GM21381 (cell line): ENCODE measurements at regions not wholly inside any gene's neighbourhood (a gene's known extent, or its start where the extent isn't known, plus 50 kb on each side); places are given as distances from the start of the nearest gene placed in this dataset.
"Not testable (repeated sequence)": the region's sequence is repeated elsewhere in the genome, so short reads cannot be mapped to it uniquely, and the experiment has no call there.

ENCODE experiments used
- ATAC-seq: cut with Tn5 transposase; IDR thresholded peaks from one replicate; pipeline ENCODE4 v1.9.1; 2021; ENCODE audit warnings: mild to moderate bottlenecking, moderate library complexity; ENCODE audit not compliant: unreplicated experiment

- ATAC-seq, result no peak
Measured at GRCh38 chrX:121635141-121635540, 587.7 kb downstream of the GLUD2 start.

DNA sequence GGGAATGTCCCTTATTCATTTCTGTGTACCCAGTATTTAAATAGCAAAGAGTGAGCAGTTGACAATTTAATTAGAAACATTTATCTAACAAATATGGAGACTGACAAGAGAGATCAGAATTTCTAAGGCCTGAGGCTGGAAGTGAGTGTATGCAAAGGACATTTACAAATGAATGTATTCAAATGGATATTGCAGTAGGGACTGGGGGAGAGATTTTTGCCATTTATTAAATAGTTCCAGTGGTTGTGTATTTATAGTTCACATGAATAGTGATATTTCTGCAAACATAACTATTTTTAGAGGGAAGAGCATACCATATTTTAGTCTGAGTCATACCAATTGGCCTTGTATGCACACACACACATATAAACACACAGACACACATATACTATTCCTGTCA, 592.4 kb downstream of the GLUD2 start:
- no peak for ATAC-seq

GRCh38 chrX:121641560-121641959, 594.1 kb downstream of the GLUD2 start:
- ATAC-seq, result no peak

DNA sequence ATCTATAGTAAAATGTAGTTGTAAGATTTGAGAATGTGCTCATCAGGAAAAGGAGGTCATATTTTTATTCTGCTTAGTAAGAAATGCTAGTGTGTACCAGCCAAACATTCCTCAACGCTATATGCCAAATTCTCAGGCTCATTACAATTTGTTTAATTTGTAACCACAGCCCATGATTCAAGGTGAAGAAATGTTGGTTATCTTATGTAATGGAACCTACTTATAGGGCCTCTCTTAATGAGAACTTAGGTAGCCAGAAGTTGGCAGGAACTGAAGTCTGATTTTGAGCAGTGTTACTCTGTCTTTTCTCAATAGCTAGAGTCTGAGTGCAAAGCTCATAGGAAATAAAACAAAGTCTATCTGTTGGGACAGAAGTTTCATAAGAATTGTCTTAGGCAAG, 595.0 kb downstream of the GLUD2 start:
- ATAC-seq, result no peak

GRCh38 chrX:121649417-121649816, 602.0 kb downstream of the GLUD2 start:
- ATAC-seq, result no peak

DNA sequence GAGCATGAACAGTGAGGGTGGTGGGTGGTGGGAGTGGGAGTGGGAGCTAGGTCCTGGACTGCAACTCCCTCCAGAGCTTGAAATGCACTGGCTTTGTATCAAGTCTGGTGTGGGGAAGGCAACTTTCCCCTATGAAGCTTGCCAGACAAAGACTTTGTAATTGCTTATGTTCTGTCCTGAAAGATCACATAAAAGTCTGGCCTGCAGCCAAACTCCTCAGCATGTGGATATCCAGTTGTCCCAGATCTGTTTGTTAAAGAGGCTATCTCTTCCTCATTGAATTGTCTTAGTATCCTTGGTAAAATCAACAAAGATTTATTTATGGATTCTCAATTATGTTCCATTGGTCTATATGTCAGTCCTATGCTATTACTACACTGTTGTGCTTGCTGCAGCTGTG, 607.9 kb downstream of the GLUD2 start:
- no peak for ATAC-seq

- no peak for ATAC-seq
Measured at GRCh38 chrX:121666171-121666570, 618.8 kb downstream of the GLUD2 start.

DNA sequence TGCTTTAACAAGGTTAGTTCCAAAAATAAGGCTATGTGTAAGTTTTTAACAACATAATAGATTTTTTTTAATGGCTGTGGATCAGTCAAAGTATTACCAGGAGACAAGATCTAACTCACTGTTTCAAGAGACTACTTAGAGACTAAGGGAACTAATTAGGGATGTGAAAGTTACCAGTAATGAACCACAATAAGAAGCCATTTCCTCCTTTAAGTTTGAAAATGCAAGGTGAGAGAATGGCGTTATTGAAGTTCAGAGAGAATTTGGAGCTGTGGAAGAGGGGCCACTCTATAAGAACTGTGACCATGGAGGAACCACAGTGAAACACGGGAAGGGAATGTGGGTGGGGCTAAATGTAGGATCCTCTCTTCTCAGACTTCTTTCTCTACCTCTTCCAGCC, 624.2 kb downstream of the GLUD2 start:
- no peak for ATAC-seq

- ATAC-seq, result not testable (repeated sequence)
Measured at GRCh38 chrX:121709236-121709635, 661.8 kb downstream of the GLUD2 start.

DNA sequence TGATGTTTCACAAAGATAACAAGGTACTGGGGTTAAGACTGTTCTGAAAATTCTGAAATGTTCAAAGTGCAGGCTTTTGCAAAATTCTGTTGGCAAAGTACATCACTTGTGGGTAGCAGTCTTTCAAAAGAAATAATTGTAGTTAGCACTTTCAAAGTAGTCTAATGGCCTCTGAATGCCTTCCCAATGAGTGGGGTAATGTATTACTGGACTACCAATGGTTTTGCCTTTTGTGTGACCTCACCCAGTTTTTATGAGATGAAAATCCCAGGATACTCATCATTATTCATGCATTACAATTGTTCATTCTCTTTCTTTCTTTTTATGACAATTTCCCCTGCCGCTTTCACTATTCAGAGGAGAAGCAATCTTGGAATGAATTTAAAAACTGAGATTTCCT, 686.1 kb downstream of the GLUD2 start:
- no peak for ATAC-seq

GRCh38 chrX:121746105-121746504, 698.7 kb downstream of the GLUD2 start:
- ATAC-seq, result no peak

DNA sequence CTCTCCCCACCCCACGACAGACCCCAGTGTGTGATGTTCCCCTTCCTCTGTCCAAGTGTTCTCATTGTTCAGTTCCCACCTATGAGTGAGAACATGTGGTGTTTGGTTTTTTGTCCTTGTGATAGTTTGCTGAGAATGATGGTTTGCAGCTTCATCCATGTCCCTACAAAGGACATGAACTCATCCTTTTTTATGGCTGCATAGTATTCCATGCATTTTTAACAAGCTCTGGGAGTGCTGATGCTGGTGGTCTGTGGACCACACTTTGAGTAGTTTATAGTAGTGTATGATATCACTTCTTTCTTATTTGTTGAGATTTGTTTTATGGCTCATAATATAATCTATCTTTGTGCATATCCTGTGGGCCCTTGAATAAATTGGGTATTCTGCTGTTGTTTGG, 706.2 kb downstream of the GLUD2 start:
- not testable (repeated sequence) for ATAC-seq

DNA sequence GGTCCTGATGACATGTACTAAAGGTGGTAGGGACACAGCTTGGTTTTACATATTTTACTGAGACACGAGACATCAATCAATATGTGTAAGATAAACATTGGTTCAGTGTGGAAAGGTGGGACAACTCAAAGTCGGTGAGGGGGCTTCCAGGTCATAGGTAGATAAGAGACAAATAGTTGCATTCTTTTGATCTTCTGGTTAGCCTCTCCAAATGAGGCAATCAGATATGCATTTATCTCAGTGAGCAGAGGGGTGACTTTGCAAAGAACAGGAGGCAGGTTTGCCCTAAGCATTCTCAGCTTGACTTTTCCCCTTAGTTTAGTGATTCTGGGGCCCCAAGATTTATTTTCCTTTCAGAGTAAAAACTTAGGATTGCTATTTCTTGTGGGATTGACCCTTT, 706.9 kb downstream of the GLUD2 start:
- no peak for ATAC-seq

DNA sequence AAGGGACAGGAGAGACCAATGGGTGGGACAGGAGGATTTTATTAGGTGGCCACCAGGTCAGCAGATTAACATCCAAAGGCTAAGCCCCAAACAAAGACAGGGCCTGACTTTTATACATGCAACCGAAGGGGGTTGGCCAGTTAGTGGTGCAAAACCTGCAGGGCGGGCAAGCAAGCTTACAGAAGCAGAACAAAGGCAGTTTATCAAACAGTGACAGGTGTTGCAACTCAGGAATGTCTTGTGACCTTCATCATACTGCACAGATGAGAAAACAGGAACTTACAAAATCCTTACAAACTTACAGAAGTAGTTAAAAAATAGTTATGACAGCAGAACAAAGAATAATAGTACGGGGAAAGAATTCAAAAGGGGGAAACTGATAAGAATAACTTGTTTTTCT, 708.1 kb downstream of the GLUD2 start:
- no peak for ATAC-seq

DNA sequence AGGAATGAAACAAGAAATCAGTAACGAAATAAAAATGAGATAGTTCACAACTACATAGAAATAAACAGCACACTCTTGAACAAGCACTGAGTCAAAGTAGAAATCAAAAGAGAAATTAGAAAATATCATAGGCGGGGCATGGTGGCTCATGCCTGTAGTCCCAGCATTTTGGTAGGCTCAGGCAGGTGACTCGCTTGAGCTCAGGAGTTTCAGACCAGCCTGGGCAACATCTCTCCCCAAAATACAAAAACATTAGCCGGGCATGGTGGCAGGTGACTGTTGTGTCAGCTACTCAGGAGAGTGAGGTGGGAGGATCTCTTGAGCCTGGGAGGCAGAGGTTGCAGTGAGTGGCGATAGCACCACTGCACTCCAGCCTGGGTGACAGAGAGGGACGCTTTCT, 714.4 kb downstream of the GLUD2 start:
- ATAC-seq, result no peak

- no peak for ATAC-seq
Measured at GRCh38 chrX:121763671-121764070, 716.3 kb downstream of the GLUD2 start.

- not testable (repeated sequence) for ATAC-seq
Measured at GRCh38 chrX:121768210-121768609, 720.8 kb downstream of the GLUD2 start.

- ATAC-seq, result no peak
Measured at GRCh38 chrX:121781991-121782390, 734.6 kb downstream of the GLUD2 start.

- ATAC-seq, result no peak
Measured at GRCh38 chrX:121782544-121782943, 735.1 kb downstream of the GLUD2 start.

DNA sequence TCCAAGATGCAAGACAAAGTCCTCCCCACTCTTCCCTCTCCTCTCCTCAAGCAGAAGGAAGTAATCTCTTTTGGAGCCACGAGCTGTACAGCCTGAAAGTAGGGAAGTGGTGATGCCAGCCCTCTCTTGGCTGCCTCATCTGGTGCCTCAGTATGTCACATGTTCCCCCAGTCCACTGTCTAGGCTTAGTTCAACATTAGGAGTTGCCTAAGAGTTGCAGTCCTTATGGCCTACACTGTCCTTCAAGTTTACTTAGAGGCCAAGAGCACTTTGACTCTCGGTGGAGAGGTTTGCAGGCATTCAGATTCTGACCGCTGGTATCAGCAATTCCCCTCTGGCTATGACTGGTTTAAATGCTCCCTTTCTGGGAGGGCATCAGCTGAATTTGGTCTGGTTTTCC, 735.6 kb downstream of the GLUD2 start:
- ATAC-seq, result no peak

DNA sequence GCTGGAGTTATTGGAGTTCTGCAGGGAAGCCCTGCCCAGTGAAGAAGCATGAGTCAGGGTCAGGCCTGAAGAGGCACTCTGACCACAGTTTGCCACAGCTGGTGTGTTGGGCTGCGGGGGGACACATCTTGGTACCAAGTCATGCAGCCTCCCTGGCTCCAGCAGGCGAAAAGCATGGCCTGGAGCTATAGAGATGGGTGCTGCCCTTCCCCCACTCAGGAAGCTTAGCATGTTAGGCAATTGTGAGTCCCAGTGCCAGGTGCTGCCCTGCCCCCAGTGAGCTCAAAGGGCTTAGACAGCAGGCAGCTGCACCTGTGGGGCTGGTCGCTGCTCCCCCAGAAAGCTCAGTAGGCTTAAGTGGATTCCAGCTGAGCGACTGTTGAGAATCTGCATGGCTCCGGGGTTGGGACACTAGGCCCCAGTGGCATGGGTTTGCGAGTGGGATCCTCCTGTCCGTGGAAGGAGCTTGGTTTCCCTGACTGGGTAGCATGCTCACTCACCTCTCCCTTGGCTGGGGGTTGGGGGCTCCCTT, 755.5 kb downstream of the GLUD2 start:
- ATAC-seq, result no peak

GRCh38 chrX:121823406-121823805, 776.0 kb downstream of the GLUD2 start:
- ATAC-seq, result no peak

- ATAC-seq, result no peak
Measured at GRCh38 chrX:121831601-121832000, 784.2 kb downstream of the GLUD2 start.

DNA sequence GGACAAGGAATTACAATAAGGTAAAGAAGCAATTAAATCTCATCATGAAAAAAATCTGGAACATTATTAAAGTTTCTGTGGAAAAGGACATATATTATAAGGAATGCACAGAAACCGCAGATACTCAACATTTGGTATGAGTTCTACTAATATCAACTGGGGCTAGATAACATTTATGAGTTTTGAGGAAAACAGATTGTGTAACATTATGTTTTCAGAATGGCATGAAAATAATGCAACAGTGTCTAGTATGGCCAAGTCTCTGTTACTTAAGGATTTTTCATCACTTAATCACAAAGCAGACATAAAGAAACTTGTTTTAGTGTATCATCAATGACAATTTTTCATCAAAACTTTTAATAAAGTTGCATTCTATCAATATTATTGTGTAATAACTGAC, 785.0 kb downstream of the GLUD2 start:
- no peak for ATAC-seq
